ENCODE measurements at regions not wholly inside any gene's neighbourhood (a gene's known extent, or its start where the extent isn't known, plus 50 kb on each side); places are given as distances from the start of the nearest gene placed in this dataset.

DNA sequence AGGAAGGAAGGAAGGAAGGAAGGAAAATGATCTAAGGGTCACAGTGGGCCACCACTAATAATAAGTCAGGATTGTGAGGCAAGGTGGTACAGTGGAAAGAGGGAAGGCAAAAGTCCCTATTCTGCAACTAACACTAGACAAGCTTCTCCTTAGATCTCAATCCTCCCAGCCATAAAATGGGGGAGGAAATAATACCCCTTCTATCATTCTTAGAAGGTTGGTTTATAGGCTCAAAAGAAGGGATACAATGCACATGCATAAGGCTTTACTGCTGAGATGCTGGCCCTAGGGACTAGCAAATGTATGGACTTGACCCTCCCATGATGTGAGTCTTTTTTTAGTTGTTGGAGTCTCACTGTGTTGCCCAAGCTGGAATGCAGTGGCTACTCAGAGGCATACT, 167.7 kb upstream of the ZNF507 start:
- TF ChIP-seq EZH2phosphoT487 (IDR thresholded peaks at IDR 0.05; ENCODE audit: low read depth, severe bottlenecking, unreplicated experiment) (no peak), EZH2 (IDR thresholded peaks at IDR 0.05; ENCODE audit: borderline replicate concordance) (no peak)
- TF ChIP-seq, protein P1, sequence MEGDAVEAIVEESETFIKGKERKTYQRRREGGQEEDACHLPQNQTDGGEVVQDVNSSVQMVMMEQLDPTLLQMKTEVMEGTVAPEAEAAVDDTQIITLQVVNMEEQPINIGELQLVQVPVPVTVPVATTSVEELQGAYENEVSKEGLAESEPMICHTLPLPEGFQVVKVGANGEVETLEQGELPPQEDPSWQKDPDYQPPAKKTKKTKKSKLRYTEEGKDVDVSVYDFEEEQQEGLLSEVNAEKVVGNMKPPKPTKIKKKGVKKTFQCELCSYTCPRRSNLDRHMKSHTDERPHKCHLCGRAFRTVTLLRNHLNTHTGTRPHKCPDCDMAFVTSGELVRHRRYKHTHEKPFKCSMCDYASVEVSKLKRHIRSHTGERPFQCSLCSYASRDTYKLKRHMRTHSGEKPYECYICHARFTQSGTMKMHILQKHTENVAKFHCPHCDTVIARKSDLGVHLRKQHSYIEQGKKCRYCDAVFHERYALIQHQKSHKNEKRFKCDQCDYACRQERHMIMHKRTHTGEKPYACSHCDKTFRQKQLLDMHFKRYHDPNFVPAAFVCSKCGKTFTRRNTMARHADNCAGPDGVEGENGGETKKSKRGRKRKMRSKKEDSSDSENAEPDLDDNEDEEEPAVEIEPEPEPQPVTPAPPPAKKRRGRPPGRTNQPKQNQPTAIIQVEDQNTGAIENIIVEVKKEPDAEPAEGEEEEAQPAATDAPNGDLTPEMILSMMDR (IDR thresholded peaks at IDR 0.05; ENCODE audit: poor library complexity): no peak
- no peak overlapping the region for H3K4me2 ChIP-seq
- H2AFZ ChIP-seq: no peak overlapping the region
- no peak overlapping the region for H3K27ac ChIP-seq
- H3K4me1 ChIP-seq (ENCODE audit: insufficient read depth): no peaks in the 10 kb centered on the region
- no peaks in the 10 kb centered on the region for H3K79me2 ChIP-seq
- no peaks in the 10 kb centered on the region for H4K20me1 ChIP-seq (ENCODE audit: insufficient read depth, poor library complexity, severe bottlenecking)
- no peaks in the 10 kb centered on the region for H3K27me3 ChIP-seq
- H3K4me3 ChIP-seq: no peak overlapping the region
- H3K36me3 ChIP-seq (replicated peaks; ENCODE audit: insufficient read depth, low read depth): no peaks in the 10 kb centered on the region
- H3K9me2 ChIP-seq (replicated peaks; ENCODE audit: insufficient read depth): no peaks in the 10 kb centered on the region
- DNase-seq (ENCODE audit: low spot score): no peak
- no peaks in the 10 kb centered on the region for H3K9me3 ChIP-seq (ENCODE audit: low read depth)

DNA sequence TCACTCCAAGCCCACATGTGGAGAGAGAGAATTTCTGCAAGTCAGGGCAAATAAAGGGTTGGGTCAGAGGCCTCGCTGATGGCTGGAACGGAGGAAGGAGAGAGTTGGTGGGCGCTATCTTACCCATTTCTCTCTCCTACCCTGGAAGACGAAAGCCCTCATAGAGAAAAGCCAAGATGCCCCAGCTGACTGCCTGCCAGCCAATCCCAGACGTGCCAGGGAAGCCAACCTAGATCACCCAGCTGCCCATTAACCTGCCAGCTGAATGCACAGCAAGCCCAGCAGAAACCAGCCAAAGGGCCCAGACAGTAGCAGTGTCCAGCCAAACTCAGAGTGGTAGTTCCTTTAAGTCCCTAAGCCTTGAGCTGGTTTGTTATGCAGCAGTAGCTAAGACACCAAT, 167.0 kb upstream of the ZNF507 start:
- Histone ChIP-seq H3K9me3 (ENCODE audit: low read depth) (no peaks in the 10 kb centered on the region), H4K20me1 (ENCODE audit: insufficient read depth, poor library complexity, severe bottlenecking) (no peaks in the 10 kb centered on the region), H3K79me2 (no peaks in the 10 kb centered on the region), H3K4me2 (no peak overlapping the region), H3K9me2 (replicated peaks; ENCODE audit: insufficient read depth) (no peaks in the 10 kb centered on the region), H3K36me3 (replicated peaks; ENCODE audit: insufficient read depth, low read depth) (no peaks in the 10 kb centered on the region), H3K4me1 (ENCODE audit: insufficient read depth) (no peaks in the 10 kb centered on the region), H3K27ac (no peak overlapping the region), H3K27me3 (no peaks in the 10 kb centered on the region), H3K4me3 (no peak overlapping the region), H2AFZ (no peak overlapping the region)
- no peak for DNase-seq (ENCODE audit: low spot score)
- 84% methylated on average over 5 of the region's 5 CpGs for WGBS (ENCODE audit: low lambda C conversion rate, missing lambda C conversion rate)
- TF ChIP-seq EZH2phosphoT487 (IDR thresholded peaks at IDR 0.05; ENCODE audit: low read depth, severe bottlenecking, unreplicated experiment): no peak

DNA sequence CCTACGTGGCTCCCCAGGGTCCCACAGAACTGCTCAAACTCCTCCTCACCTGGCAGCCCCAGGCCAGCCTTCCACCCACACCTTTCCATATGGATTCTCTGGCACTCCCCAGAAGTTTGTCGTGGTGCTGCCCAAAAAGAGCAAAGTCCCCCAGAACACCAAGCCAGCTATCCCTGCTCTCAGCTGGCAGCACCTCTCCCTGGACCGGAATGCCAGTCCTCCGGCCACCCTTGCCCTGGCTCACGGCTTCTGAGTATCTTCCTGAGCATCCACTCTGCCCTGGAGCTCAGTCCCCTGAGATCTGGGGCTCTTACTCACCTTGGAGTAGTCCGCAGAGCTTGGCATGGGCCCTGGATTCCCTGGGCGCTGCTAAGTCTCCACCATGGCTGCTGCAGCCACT, 166.5 kb upstream of the ZNF507 start:
- no peaks in the 10 kb centered on the region for H4K20me1 ChIP-seq (ENCODE audit: insufficient read depth, poor library complexity, severe bottlenecking)
- no peaks in the 10 kb centered on the region for H3K9me2 ChIP-seq (replicated peaks; ENCODE audit: insufficient read depth)
- no peaks in the 10 kb centered on the region for H3K79me2 ChIP-seq
- no peaks in the 10 kb centered on the region for H3K27me3 ChIP-seq
- no peak overlapping the region for H3K4me2 ChIP-seq
- DNase-seq (ENCODE audit: low spot score): no peak
- H3K4me3 ChIP-seq: no peak overlapping the region
- no peaks in the 10 kb centered on the region for H3K36me3 ChIP-seq (replicated peaks; ENCODE audit: insufficient read depth, low read depth)
- 81% methylated on average over 7 of the region's 7 CpGs for WGBS (ENCODE audit: low lambda C conversion rate, missing lambda C conversion rate)
- TF ChIP-seq, protein P1 (IDR thresholded peaks at IDR 0.05; ENCODE audit: poor library complexity): no peak
- TF ChIP-seq EZH2phosphoT487 (IDR thresholded peaks at IDR 0.05; ENCODE audit: low read depth, severe bottlenecking, unreplicated experiment) (no peak), EZH2 (IDR thresholded peaks at IDR 0.05; ENCODE audit: borderline replicate concordance) (no peak)
- H3K9me3 ChIP-seq (ENCODE audit: low read depth): no peaks in the 10 kb centered on the region
- H3K4me1 ChIP-seq (ENCODE audit: insufficient read depth): no peaks in the 10 kb centered on the region
- H2AFZ ChIP-seq: no peak overlapping the region
- no peak overlapping the region for H3K27ac ChIP-seq

DNA sequence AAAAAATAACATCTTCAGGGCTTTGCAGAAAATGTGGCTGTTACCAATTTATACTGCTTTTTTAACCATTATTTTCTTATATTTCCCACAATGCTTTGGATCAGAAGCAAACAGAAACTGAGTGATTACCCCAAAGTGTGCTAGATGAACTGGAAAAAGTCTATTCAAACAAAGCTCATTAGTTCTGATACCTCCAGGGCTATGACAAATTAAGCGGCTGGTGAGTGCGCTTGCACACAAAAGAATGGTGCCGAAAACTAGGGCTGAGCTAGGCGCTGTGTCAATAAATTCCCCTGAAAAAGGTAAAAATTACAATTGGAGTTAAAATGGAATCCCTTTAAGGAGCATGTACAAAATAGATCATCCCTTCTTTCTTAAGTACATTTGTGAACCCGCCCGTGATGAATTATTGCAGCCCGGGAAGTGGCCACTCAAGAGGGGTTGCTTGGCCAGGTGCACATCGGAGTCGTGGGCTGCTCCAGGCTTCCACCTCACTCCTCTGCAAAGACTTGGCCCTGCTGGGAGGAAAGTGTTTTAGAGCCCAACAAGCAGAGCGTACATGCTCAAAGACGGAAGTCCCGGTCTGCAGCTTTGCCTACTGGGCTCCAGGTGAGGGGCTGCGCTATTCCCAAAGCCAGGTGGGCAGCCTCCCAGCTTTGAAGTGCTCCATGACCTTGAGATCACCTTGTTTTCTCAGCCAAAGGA, 164.0 kb upstream of the ZNF507 start:
- WGBS (ENCODE audit: low lambda C conversion rate, missing lambda C conversion rate): 82% methylated on average over 13 of the region's 13 CpGs
- no peak overlapping the region for H2AFZ ChIP-seq
- TF ChIP-seq EZH2phosphoT487 (IDR thresholded peaks at IDR 0.05; ENCODE audit: low read depth, severe bottlenecking, unreplicated experiment) (no peak), EZH2 (IDR thresholded peaks at IDR 0.05; ENCODE audit: borderline replicate concordance) (no peak)
- TF ChIP-seq, protein P1 (IDR thresholded peaks at IDR 0.05; ENCODE audit: poor library complexity): no peak
- no peak overlapping the region for H3K27ac ChIP-seq
- H3K4me2 ChIP-seq: no peak overlapping the region
- H3K9me3 ChIP-seq (ENCODE audit: low read depth): no peaks in the 10 kb centered on the region
- H3K4me1 ChIP-seq (ENCODE audit: insufficient read depth): no peaks in the 10 kb centered on the region
- no peaks in the 10 kb centered on the region for H4K20me1 ChIP-seq (ENCODE audit: insufficient read depth, poor library complexity, severe bottlenecking)
- no peaks in the 10 kb centered on the region for H3K36me3 ChIP-seq (replicated peaks; ENCODE audit: insufficient read depth, low read depth)
- H3K9me2 ChIP-seq (replicated peaks; ENCODE audit: insufficient read depth): no peaks in the 10 kb centered on the region
- no peak overlapping the region for H3K4me3 ChIP-seq
- no peaks in the 10 kb centered on the region for H3K79me2 ChIP-seq
- H3K27me3 ChIP-seq: no peaks in the 10 kb centered on the region
- no peak for DNase-seq (ENCODE audit: low spot score)
